Upper lobe of left lung (tissue), 4 donors: ENCODE measurements at regions not wholly inside any gene's neighbourhood (a gene's known extent, or its start where the extent isn't known, plus 50 kb on each side); places are given as distances from the start of the nearest gene placed in this dataset.

Experiments used
- CTCF ChIP-seq, 6 experiments: fragments of 450-650 bp in 4 of 6; fragments of 200-600 bp in 2 of 6; sonication (generic) in 2 of 6; IDR thresholded peaks; one replicate each; pipeline ENCODE4 v1.5.1; 2016 to 2019; ENCODE audit warnings: antibody characterized with exemption in 6 of 6
- POLR2A ChIP-seq, 4 donors: fragments of 450-650 bp; IDR thresholded peaks; one replicate each; pipeline ENCODE4 v1.5.1; 2016 to 2017; ENCODE audit warnings: antibody characterized with exemption in 4 of 4, mild to moderate bottlenecking in 2 of 4

DNA sequence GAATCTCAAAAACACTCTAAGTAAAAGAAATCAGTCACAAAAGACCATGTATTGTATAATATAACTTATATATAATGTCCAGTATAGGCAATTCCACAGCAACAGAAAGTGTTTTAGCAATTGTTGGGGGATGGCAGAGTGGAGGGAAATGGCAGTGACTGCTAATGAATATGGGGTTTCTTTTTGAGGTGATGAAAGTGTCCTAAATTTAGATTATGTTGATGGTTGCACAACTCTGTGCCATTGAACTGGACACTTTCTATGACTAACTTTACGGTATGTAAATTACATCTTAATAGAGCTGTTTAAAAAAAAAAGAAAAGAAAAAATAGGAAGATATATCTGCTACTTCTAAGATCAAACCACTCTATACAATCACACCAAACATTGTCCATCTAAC, 124.9 kb upstream of the ZNF462 start:
- TF ChIP-seq CTCF (IDR thresholded peaks at IDR 0.05): no peak
- TF ChIP-seq POLR2A (IDR thresholded peaks at IDR 0.05): no peak
